ENCODE measurements at regions not wholly inside any gene's neighbourhood (a gene's known extent, or its start where the extent isn't known, plus 50 kb on each side); places are given as distances from the start of the nearest gene placed in this dataset.
"Not testable (repeated sequence)": the region's sequence is repeated elsewhere in the genome, so short reads cannot be mapped to it uniquely, and the experiment has no call there.

- WGBS, 2 donors: 63 to 86% methylated on average over 1 of the region's 1 CpG
- H3K36me3 ChIP-seq (replicated peaks in 1 of 2; ENCODE audit: insufficient read depth in 1 of 2, low read depth in 2 of 2); H3K9me3 ChIP-seq; intact Hi-C loops (cut with DNase I); H3K27me3 ChIP-seq; H3K4me1 ChIP-seq; H3K27ac ChIP-seq; H3K4me3 ChIP-seq; DNase-seq; ATAC-seq: not testable (repeated sequence)
These were observed 363.6 kb downstream of the NPIPA7 start for GRCh38 chr16:16742573-16742972.

DNA sequence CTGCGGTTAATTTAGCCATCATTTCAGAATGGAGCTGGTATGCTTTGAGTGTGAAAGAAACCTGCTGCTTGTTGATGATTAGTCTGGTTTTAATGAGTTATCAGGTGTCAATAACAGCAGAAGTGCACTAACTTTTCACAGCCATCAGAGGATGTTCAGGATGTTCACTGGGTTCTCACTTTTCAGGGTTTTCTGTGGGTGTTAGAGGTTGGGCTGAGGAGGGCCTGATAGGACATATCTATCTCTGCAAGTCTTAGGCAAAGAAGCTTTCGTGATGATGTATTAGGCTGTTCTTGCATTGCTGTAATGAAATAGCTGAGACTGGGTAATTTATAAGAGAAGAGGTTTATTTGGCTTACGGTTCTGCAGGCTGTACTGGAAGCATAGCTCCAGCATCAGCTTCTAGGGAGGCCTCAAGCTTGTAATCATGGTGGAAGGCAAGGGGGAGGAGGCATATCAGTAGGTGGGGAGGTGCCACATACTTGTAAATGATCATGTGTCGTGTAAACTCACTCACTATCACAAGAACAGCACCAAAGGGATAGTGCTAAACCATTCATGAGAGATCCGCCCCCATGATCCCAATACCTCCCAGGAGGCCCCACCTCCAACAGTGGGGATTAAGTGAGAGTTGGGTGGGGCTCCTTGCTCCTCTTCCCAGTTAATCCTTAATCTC lies 376.2 kb downstream of the NPIPA7 start:
- H3K36me3 ChIP-seq (replicated peaks in 1 of 2; ENCODE audit: insufficient read depth in 1 of 2, low read depth in 2 of 2); H3K9me3 ChIP-seq; H3K27ac ChIP-seq; H3K27me3 ChIP-seq; intact Hi-C loops (cut with DNase I); ATAC-seq; H3K4me1 ChIP-seq; DNase-seq; H3K4me3 ChIP-seq: not testable (repeated sequence)
- WGBS, 2 donors: 70 to 77% methylated on average over 1 to 2 of the region's 5 CpGs

DNA sequence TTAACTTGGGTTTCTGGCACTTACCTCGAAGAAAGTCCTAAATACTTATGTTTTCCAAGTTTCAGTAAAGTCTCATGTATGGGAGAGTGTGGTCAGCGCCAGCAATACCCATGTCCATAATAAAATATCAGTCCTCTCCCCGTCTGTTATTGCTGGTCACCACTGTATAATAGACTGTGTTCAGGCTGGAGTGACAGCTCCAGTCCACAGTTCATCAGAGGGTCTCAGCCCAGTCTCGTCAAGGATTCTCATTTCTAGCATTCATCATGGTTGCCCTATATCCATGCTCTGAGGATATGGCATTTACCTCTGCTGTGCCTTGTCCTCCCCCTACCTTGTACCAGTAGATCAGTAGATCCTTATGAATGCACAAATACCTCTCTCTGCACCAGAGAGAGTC lies 384.5 kb downstream of the NPIPA7 start:
- TF ChIP-seq POLR2A (IDR thresholded peaks at IDR 0.05) (no peak), CTCF (IDR thresholded peaks at IDR 0.05) (no peak)
- no peak for DNase-seq
- intact Hi-C loops (cut with DNase I): no loop called here
- WGBS, 2 donors: 66 to 67% methylated on average over 4 of the region's 4 CpGs
- Histone ChIP-seq H3K36me3 (replicated peaks in 1 of 2; ENCODE audit: insufficient read depth in 1 of 2, low read depth in 2 of 2) (no peaks in the 10 kb centered on the region), H3K27ac (no peak overlapping the region), H3K4me3 (no peak overlapping the region), H3K4me1 (no peaks in the 10 kb centered on the region), H3K27me3 (no peaks in the 10 kb centered on the region), H3K9me3 (no peaks in the 10 kb centered on the region)
- ATAC-seq: no peak

DNA sequence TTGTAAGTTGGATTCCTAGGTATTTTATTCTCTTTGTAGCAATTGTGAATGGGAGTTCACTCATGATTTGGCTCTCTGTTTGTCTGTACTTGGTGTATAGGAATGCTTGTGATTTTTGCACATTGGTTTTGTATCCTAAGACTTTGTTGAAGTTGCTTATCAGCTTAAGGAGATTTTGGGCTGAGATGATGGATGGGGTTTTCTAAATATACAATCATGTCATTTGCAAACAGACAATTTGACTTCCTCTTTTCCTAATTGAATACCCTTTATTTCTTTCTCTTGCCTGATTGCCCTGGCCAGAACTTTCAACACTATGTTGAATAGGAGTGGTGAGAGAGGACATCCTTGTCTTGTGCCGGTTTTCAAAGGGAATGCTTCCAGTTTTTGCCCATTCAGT lies 391.8 kb downstream of the NPIPA7 start:
- WGBS, 2 donors: 73 to 79% methylated on average over 1 of the region's 1 CpG
- H3K4me3 ChIP-seq; H3K4me1 ChIP-seq; DNase-seq; intact Hi-C loops (cut with DNase I); H3K36me3 ChIP-seq (replicated peaks in 1 of 2; ENCODE audit: insufficient read depth in 1 of 2, low read depth in 2 of 2); ATAC-seq; H3K27me3 ChIP-seq; H3K27ac ChIP-seq; H3K9me3 ChIP-seq: not testable (repeated sequence)

- ATAC-seq (no peak), DNase-seq (no peak)
- 19 to 24% methylated on average over 5 of the region's 5 CpGs for WGBS, 2 donors
- no peaks in the 10 kb centered on the region for H3K9me3 ChIP-seq
- no peak overlapping the region for H3K27ac ChIP-seq
- H3K4me3 ChIP-seq: no peak overlapping the region
- intact Hi-C loops (cut with DNase I): no loop called here
- no peaks in the 10 kb centered on the region for H3K27me3 ChIP-seq
- no peaks in the 10 kb centered on the region for H3K4me1 ChIP-seq
- TF ChIP-seq CTCF (IDR thresholded peaks at IDR 0.05): no peak
- no peak for TF ChIP-seq POLR2A (IDR thresholded peaks at IDR 0.05)
- H3K36me3 ChIP-seq (replicated peaks in 1 of 2; ENCODE audit: insufficient read depth in 1 of 2, low read depth in 2 of 2): no peaks in the 10 kb centered on the region
These were observed 395.4 kb downstream of the NPIPA7 start for GRCh38 chr16:16774389-16774788.

GRCh38 chr16:16778332-16778731 lies 399.4 kb downstream of the NPIPA7 start:
- H3K4me1 ChIP-seq: no peaks in the 10 kb centered on the region
- no peak overlapping the region for H3K4me3 ChIP-seq
- no peak for DNase-seq
- WGBS, 2 donors: 75 to 91% methylated on average over 1 of the region's 1 CpG
- ATAC-seq: no peak
- H3K9me3 ChIP-seq: no peaks in the 10 kb centered on the region
- intact Hi-C loops (cut with DNase I): no loop called here
- no peak overlapping the region for H3K27ac ChIP-seq
- H3K36me3 ChIP-seq (replicated peaks in 1 of 2; ENCODE audit: insufficient read depth in 1 of 2, low read depth in 2 of 2): no peaks in the 10 kb centered on the region
- H3K27me3 ChIP-seq: no peaks in the 10 kb centered on the region
- TF ChIP-seq POLR2A (IDR thresholded peaks at IDR 0.05): no peak
- no peak for TF ChIP-seq CTCF (IDR thresholded peaks at IDR 0.05)

Measured in body of pancreas (tissue), 4 donors.